CD14-positive monocyte (primary cell): ENCODE measurements at regions not wholly inside any gene's neighbourhood (a gene's known extent, or its start where the extent isn't known, plus 50 kb on each side); places are given as distances from the start of the nearest gene placed in this dataset.

Experiments
- DNase-seq, 3 donors: peaks; one replicate each; pipeline ENCODE4 v3.0.0-alpha.2; 2011 to 2022
- H2AFZ ChIP-seq: 2 replicates; pipeline ENCODE4 v1.6.0; 2012; ENCODE audit warnings: mild to moderate bottlenecking, low read depth, low read length, inconsistent platforms; ENCODE audit not compliant: insufficient read depth, poor library complexity, severe bottlenecking
- H3K27ac ChIP-seq, 2 donors: 1 replicate in 1 of 2; 2 replicates in 1 of 2; pipeline ENCODE4 v1.5.1; 2012 to 2013; ENCODE audit warnings: low read length in 2 of 2, control low read depth in 1 of 2, inconsistent platforms in 1 of 2, low read depth in 1 of 2, mild to moderate bottlenecking in 1 of 2
- H3K27me3 ChIP-seq, 2 donors: one replicate each; pipeline versions ENCODE4 v1.6.0 to v1.6.1; 2011 to 2013; ENCODE audit warnings: low read length in 2 of 2; ENCODE audit not compliant: control insufficient read depth in 2 of 2, insufficient read depth in 2 of 2
- H3K36me3 ChIP-seq, 2 donors: replicated peaks in 1 of 2; 1 replicate in 1 of 2; 2 replicates in 1 of 2; pipeline versions ENCODE4 v1.5.1 to v1.6.1; 2012 to 2013; ENCODE audit warnings: low read length in 2 of 2, control low read depth in 1 of 2, inconsistent platforms in 1 of 2, mild to moderate bottlenecking in 1 of 2; ENCODE audit not compliant: insufficient read depth in 2 of 2, control insufficient read depth in 1 of 2
- H3K4me1 ChIP-seq, 2 donors: 1 replicate in 1 of 2; 2 replicates in 1 of 2; pipeline versions ENCODE4 v1.5.1 to v1.6.1; 2012 to 2013; ENCODE audit warnings: low read length in 2 of 2, control low read depth in 1 of 2, inconsistent platforms in 1 of 2, mild to moderate bottlenecking in 1 of 2, moderate library complexity in 1 of 2; ENCODE audit not compliant: insufficient read depth in 2 of 2, control insufficient read depth in 1 of 2
- H3K4me2 ChIP-seq: replicated peaks from 2 replicates; pipeline ENCODE3; 2012; ENCODE audit warnings: low read length, moderate library complexity, mild to moderate bottlenecking; ENCODE audit not compliant: poor library complexity, severe bottlenecking; ENCODE audit errors: extremely low read depth
- H3K4me3 ChIP-seq, 3 experiments: fragments of 200-600 bp in 1 of 3; sonication (generic) in 1 of 3; replicated peaks in 1 of 3; 1 replicate in 2 of 3; 2 replicates in 1 of 3; pipeline ENCODE4 v1.5.1; 2011 to 2013; ENCODE audit warnings: low read length in 3 of 3, mild to moderate bottlenecking in 3 of 3, control low read depth in 2 of 3, low read depth in 2 of 3, inconsistent platforms in 1 of 3, moderate library complexity in 1 of 3
- H3K79me2 ChIP-seq: 2 replicates; pipeline ENCODE4 v1.6.0; 2012; ENCODE audit warnings: mild to moderate bottlenecking, control low read depth, inconsistent platforms, low read length, moderate library complexity; ENCODE audit not compliant: insufficient read depth
- H3K9ac ChIP-seq: 2 replicates; pipeline ENCODE4 v1.6.0; 2017; ENCODE audit warnings: low read length, mild to moderate bottlenecking; ENCODE audit not compliant: insufficient read depth, poor library complexity, severe bottlenecking
- H3K9me3 ChIP-seq, 2 donors: replicated peaks in 1 of 2; 1 replicate in 1 of 2; 2 replicates in 1 of 2; pipeline versions ENCODE4 v1.5.1 to v1.6.1; 2012 to 2013; ENCODE audit warnings: low read length in 2 of 2, control low read depth in 1 of 2; ENCODE audit not compliant: control insufficient read depth in 1 of 2, insufficient read depth in 1 of 2
- H4K20me1 ChIP-seq: 2 replicates; pipeline ENCODE4 v1.6.0; 2012; ENCODE audit warnings: mild to moderate bottlenecking, low read length, control low read depth, moderate library complexity; ENCODE audit not compliant: insufficient read depth
- H3K27ac Mint-ChIP-seq, 7 donors: one replicate each; pipeline ENCODE4 v1.8.0; 2020; ENCODE audit warnings: mild to moderate bottlenecking in 7 of 7, mixed read lengths in 7 of 7, moderate library complexity in 6 of 7, inconsistent platforms in 2 of 7
- H3K27me3 Mint-ChIP-seq, 3 donors: one replicate each; pipeline ENCODE4 v1.8.0; 2021 to 2022; ENCODE audit warnings: low read depth in 3 of 3, mild to moderate bottlenecking in 3 of 3, mixed read lengths in 3 of 3, moderate library complexity in 3 of 3, inconsistent platforms in 1 of 3
- H3K36me3 Mint-ChIP-seq, 2 donors: one replicate each; pipeline ENCODE4 v1.8.0; 2020; ENCODE audit warnings: mixed read lengths in 2 of 2, inconsistent platforms in 1 of 2, mild to moderate bottlenecking in 1 of 2
- H3K4me1 Mint-ChIP-seq: one replicate; pipeline ENCODE4 v1.8.0; 2020; ENCODE audit warnings: mild to moderate bottlenecking, mixed read lengths
- H3K4me3 Mint-ChIP-seq, 2 donors: one replicate each; pipeline ENCODE4 v1.8.0; 2020; ENCODE audit warnings: mild to moderate bottlenecking in 2 of 2, mixed read lengths in 2 of 2, moderate library complexity in 1 of 2
- H3K9me3 Mint-ChIP-seq, 7 donors: one replicate each; pipeline ENCODE4 v1.8.0; 2020 to 2022; ENCODE audit warnings: mixed read lengths in 7 of 7, mild to moderate bottlenecking in 6 of 7, moderate library complexity in 6 of 7, inconsistent platforms in 2 of 7
- WGBS: methylation state at CpG from one replicate; pipeline ENCODE4 v1.1.5; 2013; ENCODE audit warnings: missing lambda C conversion rate; ENCODE audit not compliant: insufficient coverage; 5-methylcytosine and 5-hydroxymethylcytosine counted together
- intact Hi-C, 2 donors: fragments of 100-400 bp; cut with micrococcal nuclease; formaldehyde crosslinking; loops; one replicate each; pipeline versions ENCODE4 v1.15.0 to v1.15.1; 2023
- TF ChIP-seq, protein P1 (sequence below): fragments of 200-600 bp; IDR thresholded peaks from one replicate; pipeline ENCODE4 v1.8.0; 2022; ENCODE audit warnings: antibody characterized with exemption, mild to moderate bottlenecking

DNA sequence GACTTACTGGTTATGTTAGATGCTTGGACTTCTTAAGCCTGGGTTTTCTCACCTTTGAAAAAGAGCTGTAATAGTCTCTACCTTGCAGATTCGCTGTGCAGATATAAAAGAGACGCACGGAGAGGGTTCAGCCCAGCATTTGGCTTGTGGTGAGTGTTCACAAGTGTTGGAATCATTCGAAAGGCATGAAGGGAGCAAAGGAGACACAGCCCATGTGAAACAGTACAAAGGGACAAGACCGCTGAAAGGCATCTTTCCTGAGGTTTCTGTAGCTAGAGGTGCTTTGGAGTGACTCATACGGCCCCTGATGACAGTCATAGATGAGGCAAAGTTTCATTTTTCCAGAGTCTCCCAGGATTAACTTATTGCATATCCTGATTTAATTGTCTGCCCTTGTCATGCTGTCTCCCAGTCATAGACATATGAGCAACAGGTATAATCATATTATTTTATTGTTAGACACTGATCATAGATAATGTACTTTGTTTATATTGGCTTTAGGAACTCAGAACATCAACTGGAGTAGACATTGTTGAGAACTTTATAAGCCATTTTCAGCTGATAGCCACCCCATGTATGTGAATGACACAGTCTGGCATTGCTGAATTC, 171.1 kb downstream of the ADRA2A start:
- Histone ChIP-seq H4K20me1 (no peaks in the 10 kb centered on the region), H3K4me2 (no peak overlapping the region), H3K9ac (no peak overlapping the region), H3K4me3 (no peak overlapping the region), H3K27me3 (peaks cover 0 to 2% of the 10 kb centered on the region in 2 donors), H2AFZ (no peak overlapping the region), H3K36me3 (no peaks in the 10 kb centered on the region), H3K27ac (no peak overlapping the region), H3K9me3 (no peaks in the 10 kb centered on the region), H3K4me1 (no peaks in the 10 kb centered on the region), H3K79me2 (no peaks in the 10 kb centered on the region)
- Mint-ChIP-seq H3K9me3 (peaks cover 0 to 5% (median 0%) of the 10 kb centered on the region in 7 donors), H3K27me3 (peaks cover 2 to 3% (median 2%) of the 10 kb centered on the region in 3 donors), H3K4me1 (no peaks in the 10 kb centered on the region), H3K4me3 (no peak overlapping the region), H3K36me3 (no peaks in the 10 kb centered on the region), H3K27ac (no peak overlapping the region)
- intact Hi-C loops, result no loop called here
- WGBS, result 81% methylated on average over 5 of the region's 6 CpGs
- no peak for DNase-seq
- TF ChIP-seq, protein P1, sequence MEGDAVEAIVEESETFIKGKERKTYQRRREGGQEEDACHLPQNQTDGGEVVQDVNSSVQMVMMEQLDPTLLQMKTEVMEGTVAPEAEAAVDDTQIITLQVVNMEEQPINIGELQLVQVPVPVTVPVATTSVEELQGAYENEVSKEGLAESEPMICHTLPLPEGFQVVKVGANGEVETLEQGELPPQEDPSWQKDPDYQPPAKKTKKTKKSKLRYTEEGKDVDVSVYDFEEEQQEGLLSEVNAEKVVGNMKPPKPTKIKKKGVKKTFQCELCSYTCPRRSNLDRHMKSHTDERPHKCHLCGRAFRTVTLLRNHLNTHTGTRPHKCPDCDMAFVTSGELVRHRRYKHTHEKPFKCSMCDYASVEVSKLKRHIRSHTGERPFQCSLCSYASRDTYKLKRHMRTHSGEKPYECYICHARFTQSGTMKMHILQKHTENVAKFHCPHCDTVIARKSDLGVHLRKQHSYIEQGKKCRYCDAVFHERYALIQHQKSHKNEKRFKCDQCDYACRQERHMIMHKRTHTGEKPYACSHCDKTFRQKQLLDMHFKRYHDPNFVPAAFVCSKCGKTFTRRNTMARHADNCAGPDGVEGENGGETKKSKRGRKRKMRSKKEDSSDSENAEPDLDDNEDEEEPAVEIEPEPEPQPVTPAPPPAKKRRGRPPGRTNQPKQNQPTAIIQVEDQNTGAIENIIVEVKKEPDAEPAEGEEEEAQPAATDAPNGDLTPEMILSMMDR, result no peak

DNA sequence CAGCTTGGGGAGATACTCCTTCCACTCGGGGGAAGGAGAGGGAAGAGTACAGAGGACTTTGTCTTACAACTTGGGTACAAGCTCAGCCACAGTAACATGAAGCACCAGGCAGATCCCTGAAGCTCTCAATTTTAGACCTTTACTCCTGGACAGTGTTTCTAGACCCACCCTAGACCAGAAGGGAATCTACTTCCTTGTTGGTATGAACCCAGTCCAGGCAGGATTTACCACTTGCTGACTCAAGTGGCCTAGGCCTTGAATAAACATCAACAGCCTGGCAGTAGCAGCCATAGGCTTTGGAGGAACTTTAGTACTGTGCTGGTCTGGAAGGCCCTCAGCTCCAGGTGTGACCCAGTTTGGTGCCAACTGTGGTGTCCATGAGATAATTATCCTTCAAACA, 173.1 kb downstream of the ADRA2A start:
- H3K4me3 Mint-ChIP-seq, result no peak overlapping the region
- Histone ChIP-seq H3K9me3 (no peaks in the 10 kb centered on the region), H3K9ac (no peak overlapping the region), H3K36me3 (no peaks in the 10 kb centered on the region), H3K79me2 (no peaks in the 10 kb centered on the region), H3K4me1 (no peaks in the 10 kb centered on the region), H4K20me1 (no peaks in the 10 kb centered on the region), H3K27me3 (peaks cover 0 to 2% of the 10 kb centered on the region in 2 donors), H3K4me2 (no peak overlapping the region), H2AFZ (no peak overlapping the region), H3K4me3 (no peak overlapping the region), H3K27ac (no peak overlapping the region)
- H3K27me3 Mint-ChIP-seq, result peaks cover 0 to 2% (median 2%) of the 10 kb centered on the region in 3 donors
- H3K27ac Mint-ChIP-seq, result no peak overlapping the region
- intact Hi-C loops, result no loop called here
- TF ChIP-seq, protein P1, result no peak
- H3K4me1 Mint-ChIP-seq, result no peaks in the 10 kb centered on the region
- no peaks in the 10 kb centered on the region for H3K36me3 Mint-ChIP-seq
- WGBS, result no CpG with 5 or more reads among the region's 1 CpG
- no peak for DNase-seq
- H3K9me3 Mint-ChIP-seq, result peaks cover 0 to 3% (median 0%) of the 10 kb centered on the region in 7 donors
